ENCODE measurements at regions not wholly inside any gene's neighbourhood (a gene's known extent, or its start where the extent isn't known, plus 50 kb on each side); places are given as distances from the start of the nearest gene placed in this dataset.

GRCh38 chr3:148466143-148466542 is 231.6 kb upstream of the AGTR1 start:
- TF ChIP-seq, protein P1, sequence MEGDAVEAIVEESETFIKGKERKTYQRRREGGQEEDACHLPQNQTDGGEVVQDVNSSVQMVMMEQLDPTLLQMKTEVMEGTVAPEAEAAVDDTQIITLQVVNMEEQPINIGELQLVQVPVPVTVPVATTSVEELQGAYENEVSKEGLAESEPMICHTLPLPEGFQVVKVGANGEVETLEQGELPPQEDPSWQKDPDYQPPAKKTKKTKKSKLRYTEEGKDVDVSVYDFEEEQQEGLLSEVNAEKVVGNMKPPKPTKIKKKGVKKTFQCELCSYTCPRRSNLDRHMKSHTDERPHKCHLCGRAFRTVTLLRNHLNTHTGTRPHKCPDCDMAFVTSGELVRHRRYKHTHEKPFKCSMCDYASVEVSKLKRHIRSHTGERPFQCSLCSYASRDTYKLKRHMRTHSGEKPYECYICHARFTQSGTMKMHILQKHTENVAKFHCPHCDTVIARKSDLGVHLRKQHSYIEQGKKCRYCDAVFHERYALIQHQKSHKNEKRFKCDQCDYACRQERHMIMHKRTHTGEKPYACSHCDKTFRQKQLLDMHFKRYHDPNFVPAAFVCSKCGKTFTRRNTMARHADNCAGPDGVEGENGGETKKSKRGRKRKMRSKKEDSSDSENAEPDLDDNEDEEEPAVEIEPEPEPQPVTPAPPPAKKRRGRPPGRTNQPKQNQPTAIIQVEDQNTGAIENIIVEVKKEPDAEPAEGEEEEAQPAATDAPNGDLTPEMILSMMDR (IDR thresholded peaks at IDR 0.05; ENCODE audit: poor library complexity, severe bottlenecking): no peak
- TF ChIP-seq RAD21 (conservative IDR thresholded peaks at IDR 0.05) (no peak), SMC3 (conservative IDR thresholded peaks at IDR 0.05; ENCODE audit: poor library complexity) (no peak), EP300 (conservative IDR thresholded peaks at IDR 0.05; ENCODE audit: poor library complexity, severe bottlenecking) (no peak), MXI1 (conservative IDR thresholded peaks at IDR 0.05; ENCODE audit: poor library complexity, severe bottlenecking) (no peak)
